ENCODE measurements at regions not wholly inside any gene's neighbourhood (a gene's known extent, or its start where the extent isn't known, plus 50 kb on each side); places are given as distances from the start of the nearest gene placed in this dataset.
"Not testable (repeated sequence)": the region's sequence is repeated elsewhere in the genome, so short reads cannot be mapped to it uniquely, and the experiment has no call there.

DNA sequence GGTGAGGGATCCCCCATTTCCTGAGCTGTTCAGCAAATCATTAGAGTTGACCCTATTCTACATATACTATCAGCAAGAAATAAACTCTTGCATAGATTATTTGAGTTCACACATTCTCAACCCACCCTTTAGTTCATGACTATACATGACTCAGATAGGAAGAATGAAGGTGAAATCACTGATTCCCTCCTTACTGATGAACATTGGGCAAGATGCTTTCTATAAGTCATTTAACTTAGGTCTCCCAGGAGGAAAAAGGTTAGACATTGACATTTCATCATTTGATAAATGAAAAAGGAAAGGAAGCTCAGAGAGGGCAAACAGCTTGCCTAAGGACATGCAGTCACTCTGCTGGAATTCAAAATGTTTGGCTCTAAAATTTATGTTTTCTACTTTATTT lies 408.0 kb downstream of the TMEM182 start:
- no peak for DNase-seq (ENCODE audit: low spot score)

DNA sequence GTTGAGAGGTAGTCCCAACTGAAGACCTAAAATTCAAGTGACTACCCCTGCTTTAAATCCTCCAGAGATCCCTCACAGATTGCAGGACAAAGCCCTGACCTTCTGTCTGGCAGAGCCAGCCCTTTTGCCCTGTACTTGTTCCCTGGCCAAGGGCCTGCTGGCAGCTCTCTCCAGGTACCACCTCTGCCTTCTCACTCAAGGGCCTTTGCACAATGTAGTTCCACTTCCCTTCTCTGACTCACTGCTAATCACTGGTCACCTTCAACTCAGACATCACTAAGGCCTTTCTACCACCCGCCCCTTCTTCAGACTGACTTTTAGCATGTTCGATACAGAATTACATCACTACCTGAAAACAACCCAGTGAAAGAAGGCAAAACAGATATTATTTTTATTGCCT lies 411.0 kb downstream of the TMEM182 start:
- no peak for DNase-seq (ENCODE audit: low spot score)

GRCh38 chr2:103174711-103175110 lies 412.9 kb downstream of the TMEM182 start:
- DNase-seq (ENCODE audit: low spot score): no peak

- no peak for DNase-seq (ENCODE audit: low spot score)
These were observed 414.6 kb downstream of the TMEM182 start for GRCh38 chr2:103176294-103176915.

GRCh38 chr2:103179798-103180197 lies 418.0 kb downstream of the TMEM182 start:
- no peak for DNase-seq (ENCODE audit: low spot score)

GRCh38 chr2:103183061-103183460 lies 421.2 kb downstream of the TMEM182 start:
- DNase-seq (ENCODE audit: low spot score): no peak

DNA sequence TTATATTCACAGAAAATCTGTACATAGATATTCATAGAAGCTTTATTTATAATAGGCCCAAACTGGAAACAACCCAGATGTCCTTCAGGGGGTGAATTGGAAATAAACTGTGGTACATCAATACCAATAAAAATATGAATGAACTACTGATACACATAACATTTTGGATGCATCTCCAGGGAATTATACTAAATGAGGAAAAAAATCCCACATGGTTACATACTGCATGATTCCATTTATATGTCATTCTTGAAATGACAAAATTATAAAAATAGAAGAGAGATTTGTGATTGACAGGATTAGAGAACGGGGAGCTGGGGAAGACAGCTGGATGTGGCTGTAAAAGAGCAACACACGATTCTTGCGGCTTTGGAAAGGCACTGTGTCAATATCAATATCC lies 435.0 kb downstream of the TMEM182 start:
- no peak for DNase-seq (ENCODE audit: low spot score)

DNA sequence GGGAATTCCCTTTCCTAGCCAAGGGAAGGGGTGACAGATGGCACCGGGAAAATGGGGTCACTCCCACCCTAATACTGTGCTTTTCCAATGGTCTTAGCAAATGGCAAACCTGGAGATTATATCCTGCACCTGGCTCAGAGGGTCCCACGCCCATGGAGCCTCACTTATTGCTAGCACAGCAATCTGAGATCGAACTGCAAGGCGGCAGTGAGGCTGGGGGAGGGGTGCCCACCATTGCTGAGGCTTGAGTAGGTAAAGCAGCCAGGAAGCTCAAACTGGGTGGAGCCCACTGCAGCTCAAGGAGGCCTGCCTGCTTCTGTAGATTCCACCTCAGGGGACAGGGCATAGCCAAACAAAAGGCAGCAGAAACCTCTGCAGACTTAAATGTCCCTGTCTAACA lies 438.9 kb downstream of the TMEM182 start:
- not testable (repeated sequence) for DNase-seq (ENCODE audit: low spot score)

GRCh38 chr2:103208916-103209315 lies 447.1 kb downstream of the TMEM182 start:
- no peak for DNase-seq (ENCODE audit: low spot score)

DNA sequence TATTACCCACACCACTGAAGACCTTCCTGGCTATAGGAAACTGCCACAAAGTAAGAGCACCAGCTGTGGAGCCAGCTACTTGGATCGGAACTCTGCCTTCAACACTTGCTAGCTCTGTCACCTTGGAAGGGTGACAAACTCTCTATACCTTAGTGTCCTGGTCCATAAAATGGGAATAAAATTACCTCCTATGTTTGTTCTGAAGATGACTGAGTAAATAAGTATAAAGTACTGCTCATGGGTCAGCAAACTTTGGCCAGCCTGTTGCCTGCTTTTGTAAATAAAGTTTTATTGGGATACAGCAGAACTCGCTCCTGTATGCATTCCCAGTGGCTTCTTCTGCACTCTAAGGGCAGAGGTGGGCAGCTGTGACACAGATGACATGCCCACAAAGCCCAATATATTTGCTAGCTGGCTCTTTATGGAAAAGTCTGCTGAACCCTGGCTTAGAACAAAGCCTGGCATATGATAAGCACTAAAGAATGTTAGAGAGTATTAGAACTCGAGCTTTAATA lies 451.3 kb downstream of the TMEM182 start:
- no peak for DNase-seq (ENCODE audit: low spot score)

GRCh38 chr2:103218516-103218915 lies 456.7 kb downstream of the TMEM182 start:
- DNase-seq (ENCODE audit: low spot score): no peak

GRCh38 chr2:103219398-103219797 lies 457.6 kb downstream of the TMEM182 start:
- no peak for DNase-seq (ENCODE audit: low spot score)

- DNase-seq (ENCODE audit: low spot score): no peak
These were observed 461.1 kb downstream of the TMEM182 start for GRCh38 chr2:103222969-103223368.

GRCh38 chr2:103230796-103231195 lies 469.0 kb downstream of the TMEM182 start:
- no peak for DNase-seq (ENCODE audit: low spot score)

GRCh38 chr2:103232865-103233264 lies 471.0 kb downstream of the TMEM182 start:
- no peak for DNase-seq (ENCODE audit: low spot score)

GRCh38 chr2:103233691-103234090 lies 471.9 kb downstream of the TMEM182 start:
- no peak for DNase-seq (ENCODE audit: low spot score)

- no peak for DNase-seq (ENCODE audit: low spot score)
These were observed 473.5 kb downstream of the TMEM182 start for GRCh38 chr2:103235283-103235682.

GRCh38 chr2:103249462-103249861 lies 487.6 kb downstream of the TMEM182 start:
- DNase-seq (ENCODE audit: low spot score): no peak

GRCh38 chr2:103252781-103253180 lies 490.9 kb downstream of the TMEM182 start:
- no peak for DNase-seq (ENCODE audit: low spot score)

DNA sequence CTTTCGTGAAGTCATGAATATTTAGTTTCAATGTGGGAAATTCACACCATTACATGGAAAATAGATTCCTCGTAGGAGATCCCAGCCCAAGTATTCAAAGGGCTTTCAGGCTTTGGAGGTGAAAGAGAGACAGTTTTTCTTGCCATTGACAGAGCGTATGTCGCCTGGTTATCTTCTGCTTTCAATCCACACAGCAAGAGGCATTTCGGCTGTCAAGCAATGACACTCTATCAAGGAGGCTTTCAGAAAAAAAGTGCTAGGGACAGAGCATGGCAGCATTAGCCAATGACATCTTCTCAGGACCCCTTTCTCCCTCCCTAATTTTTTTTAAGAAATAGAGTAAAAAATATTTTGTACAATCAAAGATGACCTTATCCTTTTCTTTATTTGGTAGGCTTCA lies 492.8 kb downstream of the TMEM182 start:
- DNase-seq (ENCODE audit: low spot score): no peak

DNA sequence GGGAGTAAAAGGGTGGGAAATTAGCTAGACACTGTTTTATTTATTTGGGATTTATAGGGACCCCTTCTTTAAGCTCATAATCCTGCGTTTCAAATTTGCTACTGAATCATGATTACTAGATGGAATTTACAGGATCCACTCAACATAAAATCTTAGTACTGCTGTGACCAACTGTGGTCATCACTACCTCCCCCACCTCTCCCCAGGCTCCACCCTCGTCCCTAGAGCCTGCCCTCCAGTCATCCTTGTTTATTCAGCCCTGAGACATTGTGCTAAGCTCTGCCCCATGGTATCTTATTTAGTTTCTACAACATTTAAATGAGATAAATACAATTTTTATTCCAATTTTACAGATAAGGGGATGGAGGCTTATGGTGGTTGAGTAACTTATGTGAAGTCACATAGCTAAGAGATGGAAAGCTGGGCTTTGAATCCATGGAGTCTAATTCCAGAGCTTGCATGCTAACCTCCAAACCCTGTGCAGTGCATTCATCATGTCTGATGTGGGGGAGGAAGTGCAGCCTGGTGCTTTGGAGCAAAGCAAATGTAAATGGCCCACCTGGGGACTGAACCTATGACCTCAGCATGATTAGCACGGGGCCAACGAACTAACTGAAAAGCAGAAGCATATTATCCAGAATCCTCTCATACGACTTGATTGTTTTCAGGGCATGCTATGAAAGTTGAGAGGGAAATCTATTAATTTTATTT lies 502.4 kb downstream of the TMEM182 start:
- DNase-seq (ENCODE audit: low spot score): no peak

DNA sequence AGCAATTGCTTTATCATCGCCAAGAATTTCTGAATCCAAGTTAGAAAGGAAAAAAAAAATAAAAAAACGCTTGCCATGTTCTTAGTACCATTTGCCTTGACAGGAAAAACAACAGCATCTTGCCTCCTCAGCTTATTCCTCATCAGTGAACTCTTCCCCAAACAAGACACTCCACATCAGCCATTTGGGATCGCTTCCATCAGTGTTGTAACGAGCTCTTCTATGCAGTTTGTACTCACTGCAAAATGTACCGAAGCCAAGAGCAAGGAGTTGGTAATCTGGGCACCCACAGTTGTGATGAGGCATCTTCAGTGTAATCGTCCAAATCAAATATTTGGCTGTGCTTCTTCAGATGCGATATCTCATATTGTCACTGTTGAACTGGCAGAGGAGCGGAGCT lies 503.7 kb downstream of the TMEM182 start:
- no peak for DNase-seq (ENCODE audit: low spot score)

DNA sequence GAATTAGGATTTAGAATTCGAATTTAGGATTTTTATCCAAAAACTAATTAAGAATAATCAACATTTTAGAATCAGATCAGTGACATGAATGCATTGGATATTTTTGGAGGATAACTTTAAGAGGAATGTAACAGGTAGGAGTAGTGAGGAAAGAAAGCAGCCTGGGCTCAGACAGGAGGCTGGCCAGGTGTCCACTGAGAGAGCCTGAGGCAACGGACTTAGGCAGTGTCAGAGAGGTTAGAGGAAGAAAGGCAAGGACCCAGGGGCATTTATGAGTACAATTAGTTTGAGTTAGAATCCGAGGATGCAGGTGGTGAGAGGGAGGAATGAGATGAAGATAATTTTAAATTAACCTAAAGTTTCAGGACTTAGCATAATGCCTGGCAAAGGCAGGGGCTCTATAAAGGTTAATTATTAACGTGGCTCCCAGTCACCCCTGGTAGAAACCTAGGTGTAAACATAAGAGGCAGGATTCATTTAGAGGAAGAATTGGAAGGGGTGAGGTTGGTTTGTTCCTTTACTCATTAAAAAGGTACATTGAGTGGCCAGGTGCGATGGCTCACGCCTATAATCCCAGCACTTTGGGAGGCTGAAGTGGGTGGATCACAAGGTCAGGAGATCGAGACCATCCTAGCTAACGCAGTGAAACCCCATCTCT lies 507.1 kb downstream of the TMEM182 start:
- no peak for DNase-seq (ENCODE audit: low spot score)

Measured in NAMALWA (cell line).